HuH-7 (cell line): ENCODE measurements at regions not wholly inside any gene's neighbourhood (a gene's known extent, or its start where the extent isn't known, plus 50 kb on each side); places are given as distances from the start of the nearest gene placed in this dataset.

Experiments
- DNase-seq: peaks from one replicate; pipeline ENCODE4 v3.0.0; 2011; ENCODE audit warnings: low spot score

DNA sequence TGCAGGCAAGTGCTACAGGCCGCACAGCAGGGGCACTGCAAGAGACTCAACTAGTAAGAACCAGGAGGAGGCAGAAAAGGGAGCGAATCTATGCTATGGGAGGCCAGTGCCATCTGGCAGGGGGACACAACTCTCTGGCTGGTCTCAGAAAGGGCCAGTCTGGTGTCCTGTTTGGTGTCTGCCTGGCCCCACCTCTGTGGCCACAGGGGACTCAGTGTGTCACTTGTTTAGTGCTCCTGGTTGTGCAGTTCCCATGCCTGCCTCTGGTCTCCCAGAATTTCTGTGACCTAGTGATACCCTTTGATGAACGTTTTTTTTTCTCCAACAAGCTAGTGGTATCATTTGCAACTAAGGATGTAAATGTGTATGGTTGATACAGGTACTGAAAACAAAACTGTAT lies 59.2 kb upstream of the JCAD start:
- peak; percentile 34 for DNase-seq

DNA sequence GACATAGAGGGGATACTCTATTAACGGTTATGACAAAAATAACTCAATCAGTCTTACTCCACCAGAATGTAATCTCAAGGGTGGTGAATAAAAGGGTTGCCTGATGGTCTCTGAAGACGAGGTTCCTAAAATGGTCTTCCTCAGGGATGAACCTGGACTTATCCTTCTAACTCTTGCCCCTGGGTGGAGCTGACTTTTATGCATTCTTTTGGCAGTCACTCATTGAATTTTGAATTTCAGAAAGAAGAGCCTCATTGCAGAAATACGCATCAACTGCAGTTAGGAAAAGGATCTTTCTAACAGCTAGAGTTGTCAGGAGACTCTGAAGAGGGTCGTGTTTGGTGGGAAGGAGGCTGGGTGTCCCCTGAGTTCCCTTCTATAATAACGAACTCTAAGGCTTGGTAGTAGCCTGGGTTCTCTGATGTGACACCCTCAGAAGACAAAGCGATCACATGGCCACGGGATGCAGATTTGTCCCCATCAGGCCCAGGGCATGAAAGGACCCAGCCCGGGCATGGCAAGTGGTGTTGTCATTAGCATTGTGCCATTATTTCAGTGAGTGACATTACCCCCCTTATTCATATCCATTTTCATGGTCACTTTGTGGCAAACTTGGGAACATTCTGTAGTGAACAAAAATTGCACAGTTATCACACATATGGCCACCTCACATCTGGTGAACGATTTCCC lies 58.6 kb upstream of the JCAD start:
- DNase-seq, result no peak

DNA sequence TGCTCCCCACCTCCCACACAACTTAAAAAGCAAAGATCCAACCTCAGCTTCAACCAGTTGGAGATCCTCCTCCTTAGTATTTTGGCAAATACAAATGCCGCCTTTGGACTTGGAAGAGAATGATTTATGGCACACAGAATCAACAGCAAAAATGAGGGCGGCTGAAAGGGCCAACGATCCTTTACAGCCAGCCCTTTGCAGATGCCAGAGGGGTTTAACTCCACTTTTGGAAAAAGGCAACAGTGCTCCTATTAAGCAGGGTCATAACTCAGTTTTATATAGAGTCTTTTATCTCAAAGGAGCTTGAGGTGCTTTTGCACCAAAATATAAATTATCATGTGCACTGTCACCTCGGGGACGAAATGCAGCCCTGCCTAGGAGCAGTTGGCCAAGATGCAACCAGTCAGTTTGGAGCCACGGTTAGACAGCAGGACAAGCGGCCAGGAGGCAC lies 56.7 kb upstream of the JCAD start:
- DNase-seq, result no peak

DNA sequence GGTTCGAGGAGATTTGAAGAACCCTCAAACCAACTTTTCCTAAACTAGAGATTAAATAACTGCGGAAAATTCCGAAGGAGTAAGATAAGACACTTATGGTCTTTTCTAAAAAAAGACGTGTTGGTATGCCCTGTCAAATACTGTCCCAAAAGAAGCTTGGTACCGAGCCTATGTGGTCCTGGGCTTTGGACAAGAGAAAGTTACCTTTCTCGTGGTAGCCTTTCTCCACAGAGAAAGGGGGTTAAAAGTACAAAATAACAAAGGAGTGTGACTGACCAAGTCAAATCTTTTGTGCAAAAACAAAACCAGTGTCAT lies 56.2 kb upstream of the JCAD start:
- DNase-seq, result no peak

DNA sequence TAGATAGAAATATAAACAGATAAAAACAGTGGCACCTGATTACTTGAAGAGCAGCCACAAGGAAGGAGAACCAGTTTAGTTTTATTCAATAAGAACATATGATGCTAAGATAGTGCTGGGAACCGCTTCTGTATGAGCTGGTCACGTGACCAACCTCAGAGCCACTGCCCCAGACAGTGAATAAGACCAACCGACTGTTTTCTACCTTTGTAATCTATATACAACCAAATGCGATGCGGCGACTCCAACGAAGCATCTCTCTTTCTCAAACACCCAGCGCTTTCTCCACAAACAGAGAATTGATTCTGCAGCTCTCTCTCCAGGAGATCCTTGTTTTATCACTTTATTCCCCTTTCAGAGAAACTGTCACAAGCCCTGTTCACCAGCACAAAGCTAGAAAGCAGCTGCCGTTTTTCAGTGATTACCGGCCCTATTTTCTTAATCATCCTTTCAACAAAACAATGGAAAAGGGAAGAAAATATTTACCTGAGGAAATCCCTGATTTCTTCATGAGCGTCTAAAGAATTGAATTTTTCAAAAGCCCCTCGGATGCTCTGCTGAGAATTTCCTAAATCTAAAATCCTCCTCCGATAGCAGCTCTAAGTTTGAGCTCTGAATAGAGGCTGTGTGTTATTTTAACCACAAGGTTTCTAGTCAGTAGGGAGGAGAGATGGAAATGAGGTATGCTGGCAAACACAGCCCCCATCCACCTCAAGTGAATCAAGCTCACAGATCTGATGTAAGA lies 55.7 kb upstream of the JCAD start:
- no peak for DNase-seq

DNA sequence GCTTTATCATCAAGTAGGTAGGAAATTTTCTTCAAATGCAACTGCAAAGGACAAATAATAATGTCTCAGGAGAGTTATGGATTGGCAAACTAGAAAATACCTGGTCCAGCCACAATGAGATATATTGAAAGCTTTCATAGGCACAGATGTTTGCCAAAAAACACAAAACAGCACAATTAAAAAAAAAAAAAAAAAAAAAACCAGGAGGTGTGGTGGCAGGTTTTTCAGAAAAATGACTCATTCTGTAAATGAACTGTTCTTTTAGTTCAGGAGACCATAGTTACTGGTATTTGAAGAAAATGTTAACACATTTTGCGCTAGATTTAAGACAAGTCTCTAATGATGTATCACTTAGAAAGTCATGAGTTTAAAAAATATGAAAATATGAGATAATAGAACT lies 55.0 kb upstream of the JCAD start:
- no peak for DNase-seq

DNA sequence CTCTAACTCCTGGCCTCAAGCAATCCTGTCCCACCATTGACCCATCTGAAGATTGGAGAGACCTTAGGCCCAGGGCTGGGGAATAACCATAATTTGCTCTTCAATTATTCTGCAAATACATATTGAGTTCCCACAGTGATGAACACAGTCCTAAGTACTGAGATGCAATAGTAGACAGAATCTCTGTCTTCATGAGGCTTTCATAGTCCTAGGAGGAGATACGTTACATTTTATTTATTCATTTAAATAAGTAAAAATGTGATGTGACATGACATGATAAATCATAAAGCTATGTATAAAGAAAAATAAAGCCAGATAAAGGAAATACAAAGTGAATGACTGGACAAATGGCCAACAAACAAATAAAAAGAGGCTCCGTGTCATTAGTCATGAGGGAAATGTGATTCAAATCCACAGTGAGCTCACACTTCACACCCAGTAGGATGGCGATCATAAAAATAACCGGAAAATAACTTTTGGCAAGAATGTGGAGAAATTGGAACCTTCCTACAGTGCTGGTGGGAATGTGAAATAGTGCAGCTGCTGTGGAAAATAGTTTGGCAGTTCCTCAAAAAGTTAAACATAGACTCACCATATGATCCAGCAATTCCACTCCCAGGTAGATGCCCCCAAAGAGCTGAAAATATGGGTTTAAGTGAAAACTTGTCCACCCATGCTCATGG lies 52.1 kb upstream of the JCAD start:
- no peak for DNase-seq
